HG03045 (cell line): ENCODE measurements at regions not wholly inside any gene's neighbourhood (a gene's known extent, or its start where the extent isn't known, plus 50 kb on each side); places are given as distances from the start of the nearest gene placed in this dataset.

Experiments used
- ATAC-seq: cut with Tn5 transposase; IDR thresholded peaks from one replicate; pipeline ENCODE4 v1.9.1; 2021; ENCODE audit warnings: mild to moderate bottlenecking, moderate library complexity; ENCODE audit not compliant: unreplicated experiment

GRCh38 chr1:164477343-164477742, 81.6 kb upstream of the PBX1 start:
- no peak for ATAC-seq

GRCh38 chr1:164479242-164479641, 79.7 kb upstream of the PBX1 start:
- ATAC-seq, result no peak

- no peak for ATAC-seq
Measured at GRCh38 chr1:164480285-164480907, 78.6 kb upstream of the PBX1 start.

GRCh38 chr1:164495905-164496304, 63.1 kb upstream of the PBX1 start:
- no peak for ATAC-seq

- no peak for ATAC-seq
Measured at GRCh38 chr1:164498792-164499191, 60.2 kb upstream of the PBX1 start.

- ATAC-seq, result no peak
Measured at GRCh38 chr1:164504749-164505148, 54.2 kb upstream of the PBX1 start.
